Mammary epithelial cell (primary cell): ENCODE measurements at regions not wholly inside any gene's neighbourhood (a gene's known extent, or its start where the extent isn't known, plus 50 kb on each side); places are given as distances from the start of the nearest gene placed in this dataset.

Experiments used
- EZH2 ChIP-seq: IDR thresholded peaks from 2 replicates; pipeline ENCODE4 v1.6.1; 2012; ENCODE audit warnings: low read length, inconsistent platforms, borderline replicate concordance
- TF ChIP-seq, protein P1 (sequence below), 2 donors: IDR thresholded peaks in 1 of 2; conservative IDR thresholded peaks in 1 of 2; 2 replicates each; pipeline ENCODE4 v1.5.1; 2011 to 2012; ENCODE audit warnings: inconsistent platforms in 2 of 2, low read length in 2 of 2, mild to moderate bottlenecking in 2 of 2, control low read depth in 1 of 2, low read depth in 1 of 2; ENCODE audit not compliant: insufficient read depth in 1 of 2; ENCODE audit errors: extremely low read depth in 1 of 2

DNA sequence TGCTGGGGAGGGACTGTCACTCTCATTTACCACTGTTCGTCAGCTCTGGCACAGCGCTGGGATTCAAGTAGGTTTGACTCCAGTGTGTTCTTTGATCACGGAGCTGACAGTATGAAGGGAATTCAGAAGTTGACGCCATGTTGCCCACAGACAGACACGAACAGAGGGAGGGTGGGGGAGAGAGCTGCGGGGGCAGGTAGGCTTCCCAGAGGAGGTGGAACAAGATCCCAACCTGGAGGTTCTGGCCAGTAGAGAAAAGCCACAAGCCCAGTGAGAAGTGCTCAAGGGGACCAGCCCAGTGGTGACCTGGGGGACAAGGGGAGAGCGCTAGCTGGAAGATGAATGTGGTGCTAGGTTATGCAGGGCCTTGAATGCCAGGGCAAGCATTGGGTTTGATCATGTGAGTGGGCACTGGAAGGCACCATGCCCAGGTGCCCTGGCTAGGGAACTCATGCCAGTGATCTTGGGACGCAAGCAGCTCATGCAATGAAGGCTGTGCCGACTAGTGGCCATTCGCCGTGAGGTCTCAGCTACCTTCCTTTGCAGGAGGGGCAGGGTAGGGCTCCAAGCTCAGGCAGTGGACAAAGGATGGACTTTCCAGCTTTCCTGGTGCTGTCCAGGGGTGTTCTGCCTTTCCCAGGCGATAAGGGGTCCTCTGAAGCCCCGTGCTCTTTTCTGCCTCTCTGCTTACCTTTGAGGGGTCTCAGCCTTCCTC, 50.4 kb upstream of the APCDD1L start:
- TF ChIP-seq, protein P1, sequence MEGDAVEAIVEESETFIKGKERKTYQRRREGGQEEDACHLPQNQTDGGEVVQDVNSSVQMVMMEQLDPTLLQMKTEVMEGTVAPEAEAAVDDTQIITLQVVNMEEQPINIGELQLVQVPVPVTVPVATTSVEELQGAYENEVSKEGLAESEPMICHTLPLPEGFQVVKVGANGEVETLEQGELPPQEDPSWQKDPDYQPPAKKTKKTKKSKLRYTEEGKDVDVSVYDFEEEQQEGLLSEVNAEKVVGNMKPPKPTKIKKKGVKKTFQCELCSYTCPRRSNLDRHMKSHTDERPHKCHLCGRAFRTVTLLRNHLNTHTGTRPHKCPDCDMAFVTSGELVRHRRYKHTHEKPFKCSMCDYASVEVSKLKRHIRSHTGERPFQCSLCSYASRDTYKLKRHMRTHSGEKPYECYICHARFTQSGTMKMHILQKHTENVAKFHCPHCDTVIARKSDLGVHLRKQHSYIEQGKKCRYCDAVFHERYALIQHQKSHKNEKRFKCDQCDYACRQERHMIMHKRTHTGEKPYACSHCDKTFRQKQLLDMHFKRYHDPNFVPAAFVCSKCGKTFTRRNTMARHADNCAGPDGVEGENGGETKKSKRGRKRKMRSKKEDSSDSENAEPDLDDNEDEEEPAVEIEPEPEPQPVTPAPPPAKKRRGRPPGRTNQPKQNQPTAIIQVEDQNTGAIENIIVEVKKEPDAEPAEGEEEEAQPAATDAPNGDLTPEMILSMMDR (conservative IDR thresholded peaks at IDR 0.05 in 1 of 2, IDR thresholded peaks at IDR 0.05 in 1 of 2; ENCODE audit: extremely low read depth in 1 of 2, insufficient read depth in 1 of 2, low read depth in 1 of 2, low read length in 2 of 2), result no peak
- TF ChIP-seq EZH2, result no peak
